Mammary epithelial cell (primary cell): ENCODE measurements at regions not wholly inside any gene's neighbourhood (a gene's known extent, or its start where the extent isn't known, plus 50 kb on each side); places are given as distances from the start of the nearest gene placed in this dataset.
"Not testable (repeated sequence)": the region's sequence is repeated elsewhere in the genome, so short reads cannot be mapped to it uniquely, and the experiment has no call there.

Experiments used
- CTCF ChIP-seq, 2 donors: IDR thresholded peaks in 1 of 2; conservative IDR thresholded peaks in 1 of 2; 2 replicates each; pipeline ENCODE4 v1.5.1; 2011 to 2012; ENCODE audit warnings: inconsistent platforms in 2 of 2, low read length in 2 of 2, mild to moderate bottlenecking in 2 of 2, control low read depth in 1 of 2, low read depth in 1 of 2; ENCODE audit not compliant: insufficient read depth in 1 of 2; ENCODE audit errors: extremely low read depth in 1 of 2
- EZH2 ChIP-seq: IDR thresholded peaks from 2 replicates; pipeline ENCODE4 v1.6.1; 2012; ENCODE audit warnings: low read length, inconsistent platforms, borderline replicate concordance

- not testable (repeated sequence) for TF ChIP-seq CTCF (conservative IDR thresholded peaks at IDR 0.05 in 1 of 2, IDR thresholded peaks at IDR 0.05 in 1 of 2; ENCODE audit: extremely low read depth in 1 of 2, insufficient read depth in 1 of 2, low read depth in 1 of 2, low read length in 2 of 2); EZH2
Measured at GRCh38 chrX:92280347-92280746, 501.2 kb downstream of the PCDH11X start.
